ENCODE measurements at regions not wholly inside any gene's neighbourhood (a gene's known extent, or its start where the extent isn't known, plus 50 kb on each side); places are given as distances from the start of the nearest gene placed in this dataset.

DNA sequence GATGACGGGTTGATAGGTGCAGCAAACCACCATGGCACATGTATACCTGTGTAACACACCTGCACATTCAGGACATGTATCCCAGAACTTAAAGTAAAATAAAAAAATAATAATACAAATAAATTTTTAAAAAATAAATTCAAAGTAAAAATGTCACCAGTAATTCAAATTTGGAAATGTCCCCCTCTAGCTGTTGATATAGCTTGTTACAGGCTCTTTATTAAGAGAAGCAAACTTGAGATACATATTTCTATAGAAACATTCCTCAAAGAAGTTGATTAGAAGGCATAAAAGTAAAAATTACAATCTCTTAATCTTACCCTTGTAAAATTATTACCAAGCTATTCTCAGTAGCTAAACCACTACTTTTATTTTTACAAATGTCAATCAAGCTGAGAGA lies 1397.0 kb downstream of the FAM133A start:
- TF ChIP-seq POLR2A (IDR thresholded peaks at IDR 0.05; ENCODE audit: low read length) (no peak), GATA1 (IDR thresholded peaks at IDR 0.05; ENCODE audit: low read depth, low read length) (no peak)

Measured in erythroblast (primary cell).